ENCODE measurements at regions not wholly inside any gene's neighbourhood (a gene's known extent, or its start where the extent isn't known, plus 50 kb on each side); places are given as distances from the start of the nearest gene placed in this dataset.

GRCh38 chr12:25652371-25652770 is 99.3 kb upstream of the LMNTD1 start:
- TF ChIP-seq YY1 (IDR thresholded peaks at IDR 0.05; ENCODE audit: insufficient read depth, insufficient read length) (no peak), ZNF274 (IDR thresholded peaks at IDR 0.05; ENCODE audit: low read depth, low read length) (no peak)
